COLO668 (cell line): ENCODE measurements at regions not wholly inside any gene's neighbourhood (a gene's known extent, or its start where the extent isn't known, plus 50 kb on each side); places are given as distances from the start of the nearest gene placed in this dataset.
"Not testable (repeated sequence)": the region's sequence is repeated elsewhere in the genome, so short reads cannot be mapped to it uniquely, and the experiment has no call there.

ENCODE experiments used
- DNase-seq: peaks from one replicate; lab custom pipeline; 2025; ENCODE audit not compliant: unreplicated experiment; lab: John Stamatoyannopoulos, UW

GRCh38 chr1:67611846-67612245 is 73.2 kb upstream of the GADD45A start:
- no peak for DNase-seq

- no peak for DNase-seq
Measured at GRCh38 chr1:67612788-67613241, 72.2 kb upstream of the GADD45A start.

GRCh38 chr1:67613479-67613878 is 71.5 kb upstream of the GADD45A start:
- not testable (repeated sequence) for DNase-seq

GRCh38 chr1:67614511-67614934 is 70.5 kb upstream of the GADD45A start:
- no peak for DNase-seq

GRCh38 chr1:67615886-67616285 is 69.1 kb upstream of the GADD45A start:
- no peak for DNase-seq

GRCh38 chr1:67616394-67616985 is 68.5 kb upstream of the GADD45A start:
- no peak for DNase-seq

- DNase-seq: no peak
Measured at GRCh38 chr1:67618285-67619018, 66.5 kb upstream of the GADD45A start.

- no peak for DNase-seq
Measured at GRCh38 chr1:67619080-67619479, 65.9 kb upstream of the GADD45A start.

- DNase-seq: no peak
Measured at GRCh38 chr1:67623906-67624305, 61.1 kb upstream of the GADD45A start.

GRCh38 chr1:67624680-67625079 is 60.3 kb upstream of the GADD45A start:
- no peak for DNase-seq

GRCh38 chr1:67626090-67626860 is 58.7 kb upstream of the GADD45A start:
- no peak for DNase-seq

GRCh38 chr1:67626861-67627235 is 58.2 kb upstream of the GADD45A start:
- no peak for DNase-seq

- DNase-seq: no peak
Measured at GRCh38 chr1:67627336-67627735, 57.7 kb upstream of the GADD45A start.

- no peak for DNase-seq
Measured at GRCh38 chr1:67627906-67628305, 57.1 kb upstream of the GADD45A start.

GRCh38 chr1:67629370-67630075 is 55.5 kb upstream of the GADD45A start:
- DNase-seq: no peak

- DNase-seq: no peak
Measured at GRCh38 chr1:67630438-67631045, 54.5 kb upstream of the GADD45A start.

- peak; percentile 76 for DNase-seq
Measured at GRCh38 chr1:67632356-67632755, 52.6 kb upstream of the GADD45A start.

GRCh38 chr1:67632811-67633655 is 52.0 kb upstream of the GADD45A start:
- no peak for DNase-seq

- no peak for DNase-seq
Measured at GRCh38 chr1:67634396-67634935, 50.5 kb upstream of the GADD45A start.
